Muscle of back (tissue), 3 donors: ENCODE measurements at regions not wholly inside any gene's neighbourhood (a gene's known extent, or its start where the extent isn't known, plus 50 kb on each side); places are given as distances from the start of the nearest gene placed in this dataset.
"Not testable (repeated sequence)": the region's sequence is repeated elsewhere in the genome, so short reads cannot be mapped to it uniquely, and the experiment has no call there.

Experiments
- DNase-seq, 3 donors: peaks; one replicate each; pipeline versions ENCODE4 v3.0.0 to v3.0.0-alpha.2; 2013

GRCh38 chr7:68162712-68163111 lies 1166.1 kb downstream of the TYW1 start:
- DNase-seq: no peak

- no peak for DNase-seq
Measured at GRCh38 chr7:68166525-68166924, 1169.9 kb downstream of the TYW1 start.

GRCh38 chr7:68173513-68173912 lies 1176.9 kb downstream of the TYW1 start:
- no peak for DNase-seq

- DNase-seq: peak; percentile 77 to 86 (median 81)
Measured at GRCh38 chr7:68176974-68177373, 1180.3 kb downstream of the TYW1 start.

GRCh38 chr7:68180761-68181160 lies 1184.1 kb downstream of the TYW1 start:
- peak; percentile 45 to 79 (median 53) for DNase-seq

GRCh38 chr7:68183176-68183575 lies 1186.5 kb downstream of the TYW1 start:
- DNase-seq: no peak

- peak; percentile 41 to 89 (median 70) for DNase-seq
Measured at GRCh38 chr7:68185631-68186456, 1189.2 kb downstream of the TYW1 start.

- DNase-seq: peak in 1 of 3 donors; percentile 26
Measured at GRCh38 chr7:68187532-68187931, 1190.9 kb downstream of the TYW1 start.

GRCh38 chr7:68192941-68193340 lies 1196.3 kb downstream of the TYW1 start:
- no peak for DNase-seq

GRCh38 chr7:68195642-68196041 lies 1199.0 kb downstream of the TYW1 start:
- not testable (repeated sequence) for DNase-seq

- DNase-seq: no peak
Measured at GRCh38 chr7:68200051-68200670, 1203.5 kb downstream of the TYW1 start.

- DNase-seq: no peak
Measured at GRCh38 chr7:68203251-68203650, 1206.6 kb downstream of the TYW1 start.

- no peak for DNase-seq
Measured at GRCh38 chr7:68205826-68206225, 1209.2 kb downstream of the TYW1 start.

GRCh38 chr7:68206946-68207485 lies 1210.4 kb downstream of the TYW1 start:
- DNase-seq: no peak

GRCh38 chr7:68207676-68208075 lies 1211.0 kb downstream of the TYW1 start:
- DNase-seq: no peak

- DNase-seq: no peak
Measured at GRCh38 chr7:68209486-68209885, 1212.9 kb downstream of the TYW1 start.

- DNase-seq: no peak
Measured at GRCh38 chr7:68213838-68214237, 1217.2 kb downstream of the TYW1 start.

GRCh38 chr7:68216051-68216450 lies 1219.4 kb downstream of the TYW1 start:
- peak; percentile 33 to 75 (median 71) for DNase-seq

GRCh38 chr7:68217426-68217825 lies 1220.8 kb downstream of the TYW1 start:
- no peak for DNase-seq

- no peak for DNase-seq
Measured at GRCh38 chr7:68218461-68218860, 1221.8 kb downstream of the TYW1 start.

GRCh38 chr7:68222311-68222710 lies 1225.7 kb downstream of the TYW1 start:
- no peak for DNase-seq

- DNase-seq: peak in 2 of 3 donors; percentile 17 to 52
Measured at GRCh38 chr7:68224041-68224741, 1227.6 kb downstream of the TYW1 start.
